NCI-H2029 treated with DMSO at 0.1 percent for 48 hours (cell line): ENCODE measurements at regions not wholly inside any gene's neighbourhood (a gene's known extent, or its start where the extent isn't known, plus 50 kb on each side); places are given as distances from the start of the nearest gene placed in this dataset.

Experiments used
- DNase-seq: peaks from one replicate; lab custom pipeline; 2025; lab: John Stamatoyannopoulos, UW

DNA sequence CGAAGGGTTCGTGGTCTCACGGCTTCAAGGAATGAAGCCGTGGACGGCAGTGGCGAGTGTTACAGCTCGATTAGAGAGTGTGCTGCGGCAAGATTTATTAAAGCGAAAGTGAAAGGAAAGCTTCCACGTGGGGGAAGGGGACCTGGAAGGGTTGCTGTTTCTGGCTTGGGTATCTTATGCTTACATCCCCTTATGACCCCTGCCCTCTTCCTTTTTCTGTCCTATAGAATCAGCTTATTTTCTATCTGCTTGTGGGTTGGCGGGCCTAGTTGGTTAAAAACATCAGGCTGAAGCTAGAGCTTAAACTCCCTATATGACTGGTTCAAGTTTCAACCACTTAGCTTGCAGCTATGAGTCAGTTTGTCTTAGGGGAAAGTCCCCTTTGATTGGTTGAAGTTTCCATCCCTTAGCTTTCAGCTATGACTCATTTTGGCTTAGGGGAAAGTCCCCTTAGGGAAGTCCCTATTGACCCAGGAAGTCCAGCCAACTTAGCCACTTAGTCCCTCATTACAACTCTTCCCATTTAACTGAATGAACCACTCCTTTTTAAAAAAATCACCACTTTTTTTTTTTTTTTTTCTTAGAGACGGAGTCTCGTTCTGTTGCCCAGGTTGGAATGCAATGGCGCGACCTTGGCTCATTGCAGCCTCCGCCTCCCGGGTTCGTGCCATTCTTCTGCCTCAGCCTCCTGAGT lies 1494.7 kb upstream of the TMEM132C start:
- no peak for DNase-seq

- DNase-seq = no peak
Observed at GRCh38 chr12:126773012-126773411, 1494.0 kb upstream of the TMEM132C start.

- DNase-seq = no peak
Observed at GRCh38 chr12:126773491-126773890, 1493.5 kb upstream of the TMEM132C start.

DNA sequence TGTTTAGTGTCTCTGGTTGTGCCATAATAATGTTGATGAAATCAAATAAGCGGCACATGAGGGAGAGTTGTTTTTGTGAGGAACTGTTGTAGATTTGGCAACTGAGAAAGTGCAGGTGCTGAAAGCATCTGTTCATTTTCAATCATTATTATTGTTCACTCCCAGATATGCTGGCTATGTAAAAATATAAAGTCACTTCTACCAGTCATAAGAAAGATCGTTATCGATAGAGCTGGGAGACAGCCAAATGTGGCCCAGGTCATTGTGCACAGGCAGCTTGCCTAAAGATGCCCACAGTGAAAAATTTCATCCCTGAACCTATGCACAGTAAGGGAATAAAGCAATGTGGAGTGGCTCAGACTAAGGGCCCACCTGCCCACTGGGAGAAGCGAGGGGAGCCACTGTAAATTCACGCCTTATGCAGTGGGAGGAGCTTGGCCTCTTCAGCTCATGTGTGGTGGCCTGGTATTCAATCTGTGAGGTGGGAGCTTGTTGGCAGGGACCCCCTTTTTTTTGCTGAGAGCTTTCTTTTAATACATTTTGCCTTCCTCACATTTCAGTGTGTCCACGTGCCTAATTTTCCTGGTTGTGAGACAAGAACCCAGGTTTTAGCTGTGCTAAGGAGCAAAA lies 1490.8 kb upstream of the TMEM132C start:
- DNase-seq = no peak

- DNase-seq = no peak
Observed at GRCh38 chr12:126780343-126780742, 1486.6 kb upstream of the TMEM132C start.

GRCh38 chr12:126781593-126781992 lies 1485.4 kb upstream of the TMEM132C start:
- no peak for DNase-seq

- DNase-seq = no peak
Observed at GRCh38 chr12:126782083-126782482, 1484.9 kb upstream of the TMEM132C start.

DNA sequence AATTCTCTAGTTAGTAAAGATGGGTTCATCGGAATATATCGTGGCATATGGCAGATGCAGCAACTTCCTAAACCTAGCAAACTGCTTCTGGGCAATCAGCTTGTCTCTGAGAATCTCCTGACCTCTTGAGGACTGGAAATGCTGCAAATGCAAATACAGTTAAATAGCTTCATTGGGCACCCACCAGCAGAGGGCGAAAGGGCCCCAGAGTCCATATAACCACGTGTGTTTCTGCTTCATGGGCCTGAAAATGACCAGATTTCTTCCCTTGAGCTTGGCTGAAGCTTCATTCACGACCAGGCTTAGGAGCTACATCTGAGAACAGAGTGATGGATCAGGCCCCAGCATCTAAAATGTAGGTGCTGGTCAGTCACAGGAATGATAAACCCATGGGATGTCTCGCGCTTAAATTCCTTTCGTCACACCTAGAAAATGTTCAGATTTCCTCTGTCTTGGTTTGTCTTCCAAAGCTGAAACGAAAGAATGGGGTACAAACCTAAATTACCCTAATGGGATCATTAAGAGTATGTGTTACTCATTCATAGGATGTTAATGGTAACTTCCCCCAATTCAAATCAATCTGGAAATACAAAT lies 1482.5 kb upstream of the TMEM132C start:
- peak; percentile 32 for DNase-seq

DNA sequence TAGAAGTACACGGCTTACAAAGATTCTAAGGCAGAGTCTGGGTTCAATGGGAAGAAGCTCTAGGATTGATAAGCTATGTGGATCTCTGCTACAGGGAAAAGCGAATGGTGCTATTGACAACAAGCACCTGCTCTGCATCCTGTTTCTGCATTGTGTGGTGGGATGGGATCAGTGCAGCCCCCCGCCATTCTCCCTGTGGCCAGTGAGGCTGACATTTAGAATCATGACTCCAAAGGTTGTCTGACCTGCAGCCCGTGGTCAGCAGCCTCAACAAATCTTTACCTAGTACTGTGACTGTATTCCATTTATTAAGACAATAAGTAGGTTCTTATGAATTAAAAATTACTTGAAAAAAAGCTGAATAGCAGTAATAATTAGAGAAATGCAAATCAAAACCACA lies 1477.0 kb upstream of the TMEM132C start:
- no peak for DNase-seq

- no peak for DNase-seq
Observed at GRCh38 chr12:126791122-126791521, 1475.8 kb upstream of the TMEM132C start.

GRCh38 chr12:126792411-126792810 lies 1474.6 kb upstream of the TMEM132C start:
- DNase-seq = no peak

GRCh38 chr12:126797525-126797924 lies 1469.4 kb upstream of the TMEM132C start:
- no peak for DNase-seq

- DNase-seq = no peak
Observed at GRCh38 chr12:126798449-126798848, 1468.5 kb upstream of the TMEM132C start.

DNA sequence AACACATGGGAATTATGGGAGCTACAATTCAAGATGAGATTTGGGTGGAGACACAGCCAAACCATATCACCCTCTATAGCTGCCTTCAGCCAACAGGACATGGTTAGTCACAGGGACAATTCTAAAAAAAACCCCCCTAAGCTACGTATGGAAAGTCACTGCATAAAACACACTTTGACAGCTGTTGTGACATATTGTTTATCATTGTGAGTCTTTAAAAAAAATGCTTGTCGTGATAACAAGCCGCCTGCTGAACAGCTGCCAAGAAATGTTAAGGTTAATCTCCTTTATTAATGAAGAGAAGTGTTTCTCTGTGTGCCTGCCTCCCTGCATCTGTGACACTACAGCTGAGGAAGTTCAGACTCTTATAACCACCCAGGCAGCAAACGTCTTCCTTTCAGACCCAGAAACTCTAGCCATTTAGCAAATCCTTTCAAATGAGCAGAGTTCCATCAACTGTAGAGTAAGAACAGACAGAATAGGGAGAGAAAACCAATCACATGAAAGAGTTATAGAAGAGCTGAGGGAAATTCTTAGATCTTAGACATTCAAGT lies 1459.6 kb upstream of the TMEM132C start:
- DNase-seq = no peak

DNA sequence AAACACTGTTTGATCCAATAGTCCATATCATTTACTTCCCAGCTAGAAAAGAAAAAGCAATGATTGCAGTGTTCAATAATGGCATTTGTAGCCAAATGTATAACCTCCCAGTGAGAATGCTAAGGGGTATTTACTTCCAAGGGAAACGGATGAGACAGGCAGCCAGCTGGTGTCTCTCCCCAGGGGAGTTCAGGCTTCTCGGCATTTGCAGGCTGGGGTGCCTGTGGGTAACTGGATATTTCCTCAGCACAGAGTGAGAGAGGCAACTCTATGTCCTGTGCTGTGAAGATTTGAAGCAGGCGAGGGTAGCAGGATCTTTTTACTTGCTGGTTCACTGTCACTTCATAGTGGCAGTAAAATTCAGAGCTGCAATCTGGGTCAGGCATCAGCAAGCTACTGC lies 1455.6 kb upstream of the TMEM132C start:
- DNase-seq = no peak

DNA sequence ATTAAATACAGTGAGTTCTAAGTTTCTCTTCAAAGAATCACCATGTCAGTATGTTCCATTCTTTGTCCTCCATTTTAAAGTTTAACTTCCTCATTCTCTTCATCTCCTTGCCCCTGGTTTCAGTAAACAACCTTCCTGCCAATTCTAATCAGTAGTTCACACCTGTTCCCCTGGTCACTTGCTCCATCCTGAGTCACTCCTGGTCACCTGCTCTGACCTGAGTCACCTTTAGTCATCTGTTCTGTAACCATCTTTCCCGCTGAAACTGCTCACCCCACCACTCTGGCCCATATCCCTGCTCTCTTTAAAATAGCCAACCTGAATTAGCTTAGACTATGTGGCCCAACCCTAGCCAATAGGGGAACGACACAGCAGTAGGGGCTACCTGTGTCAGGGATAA lies 1447.4 kb upstream of the TMEM132C start:
- DNase-seq = no peak

GRCh38 chr12:126830778-126831680 lies 1435.9 kb upstream of the TMEM132C start:
- DNase-seq = no peak

DNA sequence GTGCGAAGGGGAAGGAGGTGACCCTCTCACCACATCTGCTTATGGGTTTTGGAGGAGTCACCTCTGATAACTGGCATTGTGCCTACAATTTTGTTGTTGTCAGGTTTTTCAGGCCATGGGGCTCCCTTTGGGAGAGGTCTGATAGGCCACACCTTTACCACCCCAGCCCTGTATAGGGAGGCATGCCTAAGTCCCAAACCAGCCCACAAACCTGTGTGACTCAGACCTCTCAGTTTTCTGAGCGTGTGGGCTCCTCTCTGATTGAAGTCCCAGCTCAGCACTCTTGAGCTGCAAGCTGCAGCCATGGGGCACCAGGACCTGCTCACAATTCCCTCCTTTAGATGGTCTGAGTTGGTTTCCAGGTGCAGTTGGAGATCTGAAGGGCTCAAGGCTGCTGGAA lies 1429.3 kb upstream of the TMEM132C start:
- DNase-seq = no peak

DNA sequence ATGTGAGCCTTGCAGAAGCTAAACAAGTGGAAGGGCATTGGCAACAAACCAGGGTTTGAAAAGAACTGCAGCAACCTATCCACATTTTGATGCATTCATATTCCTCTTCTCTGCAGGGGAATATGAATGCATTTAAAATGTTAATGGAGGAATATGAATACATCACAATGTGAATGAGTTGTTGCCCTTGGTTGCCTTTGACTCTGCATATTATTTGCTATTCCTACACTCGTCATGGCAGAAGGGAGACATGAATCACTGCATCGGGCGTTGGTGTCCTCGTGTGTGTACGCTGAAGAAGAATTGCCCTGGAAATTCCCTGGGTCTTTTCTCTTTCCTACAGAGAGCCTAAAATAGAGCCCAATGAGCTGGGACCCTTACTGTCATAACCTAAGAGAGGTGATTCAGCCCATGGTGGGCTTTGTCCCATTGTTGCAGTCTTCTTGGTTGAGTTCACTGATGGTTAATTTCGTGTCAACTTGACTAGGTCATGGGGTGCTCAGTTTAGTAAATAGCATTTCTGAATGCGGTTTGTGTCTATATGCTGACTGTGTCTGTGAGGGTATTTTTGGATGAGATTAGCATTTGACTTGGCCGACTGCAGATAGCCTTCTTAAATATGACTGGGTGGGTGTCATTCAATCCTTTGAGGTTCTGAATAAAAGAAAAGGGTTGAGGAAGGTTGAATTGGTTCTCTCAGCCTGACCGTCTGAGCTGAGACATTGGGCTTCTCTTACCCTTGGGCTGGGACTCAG lies 1422.9 kb upstream of the TMEM132C start:
- no peak for DNase-seq

- no peak for DNase-seq
Observed at GRCh38 chr12:126847005-126847629, 1419.9 kb upstream of the TMEM132C start.

DNA sequence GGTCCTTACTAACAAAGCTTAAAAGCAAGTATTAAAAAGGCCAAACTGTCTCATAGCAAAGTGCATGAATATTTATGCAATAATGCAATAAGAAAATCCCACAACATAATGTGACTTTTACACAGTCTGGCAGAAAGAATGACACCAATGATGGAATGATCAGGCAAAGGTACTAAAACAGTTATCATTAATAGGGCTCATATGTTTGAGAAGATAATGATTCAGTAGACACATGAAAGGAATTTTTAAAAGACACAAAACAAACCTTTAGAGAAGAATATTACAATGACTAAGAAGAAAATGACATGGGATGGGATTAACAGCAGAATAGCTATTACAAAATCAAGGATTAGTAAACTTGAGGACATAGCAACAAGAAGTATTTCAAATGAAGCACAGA lies 1411.2 kb upstream of the TMEM132C start:
- no peak for DNase-seq
